Hindlimb muscle (tissue), 1 donor: ENCODE measurements at regions not wholly inside any gene's neighbourhood (a gene's known extent, or its start where the extent isn't known, plus 50 kb on each side); places are given as distances from the start of the nearest gene placed in this dataset.
"Not testable (repeated sequence)": the region's sequence is repeated elsewhere in the genome, so short reads cannot be mapped to it uniquely, and the experiment has no call there.

ENCODE experiments used
- DNase-seq: peaks from one replicate; pipeline ENCODE4 v3.0.0-alpha.2; 2013

GRCh38 chr6:3921663-3922062 lies 72.5 kb downstream of the FAM50B start:
- DNase-seq: no peak

DNA sequence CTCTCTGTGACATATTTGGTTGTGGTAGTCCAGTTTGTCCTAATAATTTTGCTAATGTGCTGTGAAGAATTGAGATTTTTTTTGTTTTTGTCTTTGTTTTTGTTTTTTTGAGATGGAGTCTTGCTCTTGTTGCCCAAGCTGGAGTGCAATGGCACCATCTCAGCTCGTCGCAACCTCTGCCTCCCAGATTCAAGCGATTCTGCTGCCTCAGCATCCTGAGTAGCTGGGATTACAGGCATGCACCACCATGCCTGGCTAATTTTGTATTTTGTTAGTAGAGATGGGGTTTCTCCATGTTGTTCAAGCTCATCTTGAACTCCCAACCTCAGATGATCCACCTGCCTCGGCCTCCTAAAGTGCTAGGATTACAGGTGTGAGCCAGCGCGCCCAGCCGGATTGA lies 73.4 kb downstream of the FAM50B start:
- DNase-seq: not testable (repeated sequence)

DNA sequence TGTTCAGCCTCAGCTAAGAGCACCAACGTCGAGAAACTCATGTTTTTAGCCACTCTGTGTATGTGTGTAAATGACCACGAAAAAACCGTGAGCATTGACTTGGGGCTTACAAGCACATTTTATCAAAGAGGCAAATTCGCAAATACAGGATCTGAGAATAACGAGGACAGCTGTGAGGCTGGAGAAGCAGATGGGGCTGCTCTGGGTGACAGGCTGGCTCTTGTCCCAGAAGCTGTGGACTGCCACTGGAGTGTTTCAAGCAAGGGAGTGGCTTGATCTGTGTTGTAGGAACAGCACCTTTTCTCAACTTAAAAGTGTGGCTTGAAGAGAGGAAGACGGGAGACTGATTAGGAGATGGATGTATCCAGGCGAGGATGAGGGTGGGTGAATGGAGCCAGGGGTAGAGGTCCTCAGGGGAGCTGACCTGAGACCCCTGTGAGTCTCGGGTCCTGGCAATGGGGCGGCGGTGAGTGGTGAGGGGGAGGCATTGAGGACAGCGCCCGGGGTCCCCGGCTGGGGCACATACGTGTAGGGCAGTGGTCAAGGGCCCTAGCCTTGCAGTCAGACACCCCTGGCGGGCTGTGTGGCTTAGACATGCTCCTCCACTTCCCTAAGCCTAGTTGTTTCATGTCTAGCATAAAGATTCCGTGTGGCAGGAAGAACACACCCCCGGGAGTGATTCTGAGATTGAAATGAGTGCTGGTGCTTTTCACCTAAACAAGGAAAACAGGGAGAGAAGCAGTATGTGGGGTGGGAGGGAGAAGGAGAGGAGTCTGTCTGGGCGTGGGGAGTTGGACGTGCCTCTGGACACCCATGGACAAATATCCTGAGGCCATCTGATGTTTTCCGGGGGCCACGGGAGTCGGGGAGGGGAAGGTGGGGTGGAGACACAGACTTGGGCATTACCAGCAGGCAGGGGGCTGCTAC lies 76.3 kb downstream of the FAM50B start:
- DNase-seq: not testable (repeated sequence)

GRCh38 chr6:3926150-3926482 lies 76.9 kb downstream of the FAM50B start:
- DNase-seq: no peak

DNA sequence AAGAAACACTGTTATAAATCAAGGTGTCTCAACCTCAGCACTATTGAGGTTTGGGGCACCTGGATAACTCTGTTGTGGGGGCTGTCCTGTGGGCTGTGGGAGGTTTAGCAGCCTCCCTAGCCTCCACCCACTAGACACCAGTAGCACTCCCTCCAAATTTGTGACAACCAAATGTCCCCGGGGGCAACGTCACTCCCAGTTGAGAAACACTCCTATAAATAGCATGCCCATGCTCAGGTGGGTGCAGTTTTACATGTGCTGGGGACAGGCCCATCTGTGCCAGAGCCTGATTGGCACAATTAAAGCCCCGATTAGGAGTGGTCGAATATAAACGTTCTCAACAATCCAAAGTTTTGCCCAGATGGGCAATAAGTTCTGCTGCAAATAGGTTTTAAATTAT lies 78.9 kb downstream of the FAM50B start:
- no peak for DNase-seq

GRCh38 chr6:3929281-3929798 lies 80.2 kb downstream of the FAM50B start:
- no peak for DNase-seq

DNA sequence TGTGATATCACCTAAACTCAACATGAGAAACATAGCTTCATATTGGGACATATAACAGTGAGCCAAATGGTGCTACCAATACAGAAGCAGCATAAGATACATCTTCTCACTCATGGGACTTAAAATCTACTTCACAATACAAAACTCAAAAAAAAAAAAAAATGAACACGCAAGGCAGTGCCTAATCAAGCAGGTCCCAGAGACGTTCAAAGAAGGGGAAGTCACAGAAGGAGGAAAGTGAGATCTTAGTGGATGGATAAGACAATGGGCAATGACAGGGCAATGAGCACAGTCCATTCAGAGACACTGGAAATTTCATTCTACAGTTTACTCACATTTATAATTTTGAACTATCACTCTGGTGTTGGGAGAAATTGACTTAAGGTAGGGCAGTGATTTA lies 88.3 kb downstream of the FAM50B start:
- no peak for DNase-seq

DNA sequence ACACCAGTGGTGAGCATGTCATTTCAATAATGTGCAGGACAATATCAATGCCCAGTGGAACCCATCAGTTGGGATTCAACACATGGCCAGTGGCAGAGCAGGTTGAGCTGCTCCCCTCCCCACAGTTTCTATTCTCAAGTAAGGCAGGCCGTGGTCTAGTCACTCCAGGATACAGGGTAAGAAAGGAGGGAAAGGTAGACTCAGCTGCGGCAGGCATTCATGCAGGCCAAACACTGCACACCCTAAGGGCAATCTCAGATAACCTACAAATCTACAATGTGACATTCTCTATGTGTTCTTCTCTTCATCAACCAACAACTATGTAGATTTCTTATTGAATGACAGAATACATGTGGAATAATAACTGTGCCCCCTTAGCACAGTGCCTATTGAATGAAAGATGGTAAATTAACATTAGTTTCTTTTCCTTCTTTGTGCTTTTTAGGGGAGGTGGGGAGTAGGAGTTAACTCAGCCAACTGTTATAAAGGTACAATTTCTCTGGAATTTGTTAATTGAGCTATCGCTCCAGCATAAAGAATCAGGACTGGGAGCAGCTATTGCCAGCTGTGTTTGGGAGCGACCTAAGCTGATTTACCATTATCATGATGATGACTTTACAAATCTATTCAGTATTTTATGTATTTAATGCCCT lies 89.7 kb downstream of the FAM50B start:
- no peak for DNase-seq

- DNase-seq: no peak
Measured at GRCh38 chr6:3939368-3939958, 90.3 kb downstream of the FAM50B start.

DNA sequence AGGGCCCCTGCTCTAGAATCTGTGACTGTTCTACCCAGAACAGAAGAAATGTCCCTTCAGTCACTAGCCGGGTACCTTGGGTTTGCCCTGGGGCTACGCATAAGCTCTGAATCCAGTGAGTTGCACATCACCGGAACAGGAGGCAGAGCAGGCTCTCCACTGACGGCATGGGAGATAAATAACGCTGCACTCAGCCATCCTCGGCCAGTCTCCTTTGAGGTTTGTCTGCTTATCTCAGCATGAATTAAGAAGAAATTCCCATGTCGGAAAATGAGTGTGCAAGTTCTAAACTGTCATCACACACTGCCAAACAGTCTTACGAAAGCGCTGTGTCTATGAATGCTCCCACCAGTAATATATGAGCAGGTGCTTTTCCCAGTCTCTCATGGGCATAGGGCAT lies 90.8 kb downstream of the FAM50B start:
- no peak for DNase-seq

DNA sequence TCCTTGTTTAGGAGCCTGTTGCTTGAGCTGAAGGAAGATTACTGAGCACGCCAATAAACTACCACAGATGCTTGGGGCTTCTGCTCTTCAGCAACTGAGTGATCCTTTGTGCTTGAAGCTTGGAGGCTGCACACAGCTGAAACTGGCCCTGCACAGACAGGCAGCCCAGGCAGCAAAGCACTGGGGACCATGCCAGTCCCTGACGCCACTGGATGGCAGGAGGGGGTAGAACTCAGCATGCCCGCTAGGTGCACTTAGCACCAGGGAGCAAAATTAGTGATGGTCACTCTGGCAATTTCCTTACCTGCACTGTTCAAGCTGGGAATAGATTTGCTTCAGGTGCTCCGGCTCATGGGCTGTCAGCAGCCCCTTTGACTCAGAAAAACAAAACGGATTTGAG lies 91.5 kb downstream of the FAM50B start:
- DNase-seq: no peak

DNA sequence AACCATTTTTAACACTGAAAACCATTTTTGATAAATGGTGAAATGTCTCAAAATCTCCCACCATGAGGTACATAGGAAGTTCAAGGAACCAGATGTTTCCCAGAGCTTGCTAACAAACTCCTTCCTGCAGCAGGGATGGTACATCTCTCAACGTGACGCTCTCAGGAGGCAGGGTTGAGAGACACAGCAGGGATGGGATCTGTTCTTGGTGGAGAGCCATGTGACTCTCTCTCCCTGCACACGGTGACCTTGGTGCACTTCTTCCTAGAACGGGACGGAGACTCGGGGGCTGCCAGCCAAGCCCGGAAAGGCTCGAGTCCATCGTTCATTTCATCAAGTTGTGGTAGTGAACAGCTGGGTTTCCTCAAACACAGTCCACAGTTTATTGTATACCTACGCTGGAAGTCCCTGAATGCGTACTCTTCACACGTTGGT lies 94.2 kb downstream of the FAM50B start:
- no peak for DNase-seq

GRCh38 chr6:3944246-3944645 lies 95.1 kb downstream of the FAM50B start:
- DNase-seq: no peak

DNA sequence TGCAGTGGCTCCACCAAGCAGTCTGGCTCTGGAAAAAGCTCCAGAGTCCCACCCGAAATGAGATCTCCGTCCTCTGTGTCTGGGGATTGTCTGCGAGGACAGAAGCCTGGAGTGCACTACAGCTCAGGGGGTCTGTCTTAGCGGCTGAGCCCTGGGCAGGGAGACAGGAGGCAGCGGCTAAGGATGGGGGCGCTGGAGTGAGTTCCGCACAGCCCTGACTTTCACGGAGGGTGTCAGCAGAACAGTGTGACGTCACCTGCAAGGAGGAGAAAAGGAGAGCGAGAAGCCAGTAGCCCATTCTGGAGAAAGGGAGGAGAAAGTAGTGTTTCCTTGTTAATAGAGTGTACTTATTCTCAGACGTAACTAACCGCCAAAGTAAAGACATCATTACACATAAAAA lies 97.6 kb downstream of the FAM50B start:
- no peak for DNase-seq

DNA sequence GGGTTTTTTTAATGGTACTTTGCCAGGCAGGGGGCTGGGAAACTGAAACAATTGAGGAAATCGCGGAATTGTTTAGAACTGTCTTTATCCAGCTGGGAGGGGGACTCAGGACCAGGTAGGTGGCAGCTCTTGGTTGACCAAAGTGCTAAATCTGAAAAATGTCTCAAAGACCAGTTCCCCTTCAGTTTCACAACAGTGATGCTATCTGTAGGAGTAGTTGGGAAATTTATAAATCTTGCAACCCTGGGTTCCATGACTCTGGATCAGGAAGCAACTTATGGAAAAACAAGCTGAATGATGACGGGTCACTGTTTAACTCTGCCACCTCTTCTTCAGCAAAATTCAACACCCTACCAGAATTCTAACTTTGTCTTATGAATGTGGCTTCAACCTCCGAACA lies 99.7 kb downstream of the FAM50B start:
- DNase-seq: no peak

DNA sequence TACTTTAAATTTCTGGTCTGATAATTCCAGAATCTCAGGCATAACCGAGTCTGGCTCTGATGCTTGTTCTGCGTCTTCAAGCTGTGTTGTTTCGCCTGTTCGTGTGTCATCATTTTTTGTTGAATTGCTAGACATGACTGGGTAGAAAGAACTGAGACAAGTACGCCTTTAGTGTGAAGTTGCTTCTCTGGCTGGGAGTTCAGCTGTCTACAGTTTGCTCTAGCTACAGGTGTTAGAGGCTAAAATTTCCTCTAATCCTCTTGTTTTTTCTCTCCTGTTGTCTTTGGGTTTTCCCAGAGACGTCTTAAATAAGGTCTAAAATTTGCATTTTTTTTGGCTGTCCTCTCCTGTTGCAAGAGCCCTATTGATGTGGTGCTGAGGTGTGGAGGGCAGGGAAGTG lies 100.3 kb downstream of the FAM50B start:
- no peak for DNase-seq

DNA sequence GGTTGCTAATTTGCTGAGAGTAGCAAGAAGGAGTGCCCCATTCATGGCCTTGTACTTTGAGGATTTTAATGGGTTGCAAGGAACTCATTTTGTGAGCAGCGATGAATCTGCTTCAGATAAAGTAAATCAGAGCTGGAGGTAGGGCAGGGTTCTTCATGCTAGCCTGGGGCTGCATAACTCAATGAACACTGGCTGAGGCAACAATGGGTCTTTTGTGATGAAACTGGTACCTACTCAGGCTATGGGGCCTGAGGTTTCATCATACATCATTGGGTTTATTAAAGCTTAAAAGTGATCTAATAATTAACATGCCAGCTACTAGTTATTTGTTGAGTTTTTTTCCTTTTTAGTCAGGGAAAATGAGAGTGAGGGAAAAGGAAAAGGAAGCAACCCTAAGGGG lies 106.9 kb downstream of the FAM50B start:
- DNase-seq: no peak

GRCh38 chr6:3957321-3957720 lies 108.1 kb downstream of the FAM50B start:
- DNase-seq: no peak

GRCh38 chr6:3958255-3958654 lies 109.1 kb downstream of the FAM50B start:
- DNase-seq: no peak

DNA sequence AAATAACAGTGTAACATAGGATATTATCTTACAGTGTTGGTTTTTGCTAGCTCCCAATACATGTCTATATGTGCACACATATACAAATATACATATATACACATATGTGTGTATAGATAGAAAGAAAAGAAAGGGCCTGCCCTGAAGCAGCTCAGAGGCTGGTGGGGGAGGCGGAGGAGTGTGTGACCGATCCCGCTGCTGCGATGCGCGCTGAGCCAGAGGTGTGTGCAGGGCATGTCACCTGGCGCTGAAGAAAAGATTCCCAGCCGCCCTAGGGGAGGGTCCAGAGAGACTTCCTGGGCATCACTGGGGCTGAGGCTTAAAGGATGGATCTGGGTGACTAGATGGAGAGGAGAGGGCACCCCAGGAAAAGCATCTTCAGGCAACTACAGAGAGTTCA lies 110.2 kb downstream of the FAM50B start:
- DNase-seq: no peak

GRCh38 chr6:3960754-3961361 lies 111.7 kb downstream of the FAM50B start:
- no peak for DNase-seq

DNA sequence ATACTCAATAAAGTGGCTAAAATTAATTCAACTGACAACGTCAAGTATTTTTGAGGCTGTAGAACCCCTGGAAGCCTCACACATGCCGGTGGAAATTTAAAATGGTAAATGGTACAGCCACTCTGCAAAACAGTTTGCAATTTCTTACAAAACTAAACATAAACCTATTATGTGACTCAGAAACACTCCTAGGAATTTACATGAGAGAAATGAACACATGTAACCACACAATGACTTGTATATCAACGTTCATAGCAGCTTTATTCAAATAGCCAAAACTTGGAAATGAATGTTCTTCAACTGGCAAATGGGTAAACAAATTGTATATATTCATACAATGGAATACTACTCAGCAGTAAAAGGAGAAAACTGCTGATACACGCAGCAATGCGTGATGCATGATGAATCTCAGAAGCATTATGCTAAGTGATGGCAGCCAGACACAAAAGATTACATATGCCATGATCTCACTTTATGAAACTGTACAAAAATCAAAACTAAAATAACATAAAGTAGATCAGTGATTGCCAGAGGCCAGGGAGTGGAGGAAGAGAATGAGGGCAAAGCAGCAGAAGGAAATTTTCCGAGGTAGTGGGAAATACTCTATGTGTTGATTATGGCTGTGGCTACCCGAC lies 112.5 kb downstream of the FAM50B start:
- DNase-seq: no peak
